ENCODE measurements at regions not wholly inside any gene's neighbourhood (a gene's known extent, or its start where the extent isn't known, plus 50 kb on each side); places are given as distances from the start of the nearest gene placed in this dataset.
A peak's percentile ranks its signal among the peaks of the same experiment; 100 is the strongest.

DNA sequence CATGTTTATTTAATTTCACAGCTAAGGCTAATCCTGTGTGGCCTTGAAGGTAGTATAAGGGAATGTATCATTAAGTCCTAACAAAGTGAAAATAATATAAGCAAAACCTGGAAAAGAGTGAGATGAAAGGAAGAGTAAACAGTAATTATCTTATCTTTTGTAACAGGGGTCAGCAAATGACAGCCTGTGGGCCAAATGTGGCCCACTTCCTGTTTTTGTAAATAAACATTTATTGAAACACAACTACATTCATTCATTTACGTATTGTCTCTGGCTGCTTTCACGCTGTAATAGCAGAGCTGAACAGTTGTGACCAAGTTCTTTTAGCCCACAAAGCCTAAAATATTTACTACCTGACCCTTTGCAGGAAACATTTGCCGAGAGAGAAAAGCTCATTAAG lies 78.4 kb upstream of the HTR4 start:
- Histone ChIP-seq H3K36me3 (ENCODE audit: control insufficient read depth in 4 of 4, insufficient read depth in 3 of 4, low read depth in 1 of 4, low read length in 3 of 4) (no peaks in the 10 kb centered on the region), H3K27ac (ENCODE audit: low read depth in 1 of 2, low read length in 2 of 2) (no peak overlapping the region), H3K9ac (ENCODE audit: low read depth in 1 of 2, low read length in 2 of 2) (no peak overlapping the region), H3K9me3 (ENCODE audit: control insufficient read depth in 4 of 4, low read length in 3 of 4) (no peaks in the 10 kb centered on the region), H3K4me1 (ENCODE audit: control insufficient read depth in 4 of 4, insufficient read depth in 4 of 4, low read length in 3 of 4) (peaks cover 0 to 25% (median 14%) of the 10 kb centered on the region in 4 donors), H3K4me3 (ENCODE audit: low read depth in 1 of 3, low read length in 3 of 3) (no peak overlapping the region), H3K27me3 (ENCODE audit: control insufficient read depth in 4 of 4, insufficient read depth in 4 of 4, low read length in 3 of 4) (no peaks in the 10 kb centered on the region)
- 63% methylated on average over 3 of the region's 3 CpGs for WGBS
- TF ChIP-seq FOXA2 (IDR thresholded peaks at IDR 0.05) = no peak
- TF ChIP-seq, protein P1, sequence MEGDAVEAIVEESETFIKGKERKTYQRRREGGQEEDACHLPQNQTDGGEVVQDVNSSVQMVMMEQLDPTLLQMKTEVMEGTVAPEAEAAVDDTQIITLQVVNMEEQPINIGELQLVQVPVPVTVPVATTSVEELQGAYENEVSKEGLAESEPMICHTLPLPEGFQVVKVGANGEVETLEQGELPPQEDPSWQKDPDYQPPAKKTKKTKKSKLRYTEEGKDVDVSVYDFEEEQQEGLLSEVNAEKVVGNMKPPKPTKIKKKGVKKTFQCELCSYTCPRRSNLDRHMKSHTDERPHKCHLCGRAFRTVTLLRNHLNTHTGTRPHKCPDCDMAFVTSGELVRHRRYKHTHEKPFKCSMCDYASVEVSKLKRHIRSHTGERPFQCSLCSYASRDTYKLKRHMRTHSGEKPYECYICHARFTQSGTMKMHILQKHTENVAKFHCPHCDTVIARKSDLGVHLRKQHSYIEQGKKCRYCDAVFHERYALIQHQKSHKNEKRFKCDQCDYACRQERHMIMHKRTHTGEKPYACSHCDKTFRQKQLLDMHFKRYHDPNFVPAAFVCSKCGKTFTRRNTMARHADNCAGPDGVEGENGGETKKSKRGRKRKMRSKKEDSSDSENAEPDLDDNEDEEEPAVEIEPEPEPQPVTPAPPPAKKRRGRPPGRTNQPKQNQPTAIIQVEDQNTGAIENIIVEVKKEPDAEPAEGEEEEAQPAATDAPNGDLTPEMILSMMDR (IDR thresholded peaks at IDR 0.05; ENCODE audit: low read depth, low read length, missing input control) = no peak
- TF ChIP-seq NR2F2 (IDR thresholded peaks at IDR 0.05) = no peak
- TF ChIP-seq, protein P2, sequence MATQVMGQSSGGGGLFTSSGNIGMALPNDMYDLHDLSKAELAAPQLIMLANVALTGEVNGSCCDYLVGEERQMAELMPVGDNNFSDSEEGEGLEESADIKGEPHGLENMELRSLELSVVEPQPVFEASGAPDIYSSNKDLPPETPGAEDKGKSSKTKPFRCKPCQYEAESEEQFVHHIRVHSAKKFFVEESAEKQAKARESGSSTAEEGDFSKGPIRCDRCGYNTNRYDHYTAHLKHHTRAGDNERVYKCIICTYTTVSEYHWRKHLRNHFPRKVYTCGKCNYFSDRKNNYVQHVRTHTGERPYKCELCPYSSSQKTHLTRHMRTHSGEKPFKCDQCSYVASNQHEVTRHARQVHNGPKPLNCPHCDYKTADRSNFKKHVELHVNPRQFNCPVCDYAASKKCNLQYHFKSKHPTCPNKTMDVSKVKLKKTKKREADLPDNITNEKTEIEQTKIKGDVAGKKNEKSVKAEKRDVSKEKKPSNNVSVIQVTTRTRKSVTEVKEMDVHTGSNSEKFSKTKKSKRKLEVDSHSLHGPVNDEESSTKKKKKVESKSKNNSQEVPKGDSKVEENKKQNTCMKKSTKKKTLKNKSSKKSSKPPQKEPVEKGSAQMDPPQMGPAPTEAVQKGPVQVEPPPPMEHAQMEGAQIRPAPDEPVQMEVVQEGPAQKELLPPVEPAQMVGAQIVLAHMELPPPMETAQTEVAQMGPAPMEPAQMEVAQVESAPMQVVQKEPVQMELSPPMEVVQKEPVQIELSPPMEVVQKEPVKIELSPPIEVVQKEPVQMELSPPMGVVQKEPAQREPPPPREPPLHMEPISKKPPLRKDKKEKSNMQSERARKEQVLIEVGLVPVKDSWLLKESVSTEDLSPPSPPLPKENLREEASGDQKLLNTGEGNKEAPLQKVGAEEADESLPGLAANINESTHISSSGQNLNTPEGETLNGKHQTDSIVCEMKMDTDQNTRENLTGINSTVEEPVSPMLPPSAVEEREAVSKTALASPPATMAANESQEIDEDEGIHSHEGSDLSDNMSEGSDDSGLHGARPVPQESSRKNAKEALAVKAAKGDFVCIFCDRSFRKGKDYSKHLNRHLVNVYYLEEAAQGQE (IDR thresholded peaks at IDR 0.05) = no peak
- no peak for TF ChIP-seq HNF4G (IDR thresholded peaks at IDR 0.05)
- TF ChIP-seq SP1 (IDR thresholded peaks at IDR 0.05) = no peak
- no peak for TF ChIP-seq JUND (IDR thresholded peaks at IDR 0.05)
- TF ChIP-seq, protein P3, sequence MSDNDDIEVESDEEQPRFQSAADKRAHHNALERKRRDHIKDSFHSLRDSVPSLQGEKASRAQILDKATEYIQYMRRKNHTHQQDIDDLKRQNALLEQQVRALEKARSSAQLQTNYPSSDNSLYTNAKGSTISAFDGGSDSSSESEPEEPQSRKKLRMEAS (IDR thresholded peaks at IDR 0.05) = no peak
- no peak for TF ChIP-seq TAF1 (conservative IDR thresholded peaks at IDR 0.05)
- DNase-seq (ENCODE audit: low spot score) = no peak

DNA sequence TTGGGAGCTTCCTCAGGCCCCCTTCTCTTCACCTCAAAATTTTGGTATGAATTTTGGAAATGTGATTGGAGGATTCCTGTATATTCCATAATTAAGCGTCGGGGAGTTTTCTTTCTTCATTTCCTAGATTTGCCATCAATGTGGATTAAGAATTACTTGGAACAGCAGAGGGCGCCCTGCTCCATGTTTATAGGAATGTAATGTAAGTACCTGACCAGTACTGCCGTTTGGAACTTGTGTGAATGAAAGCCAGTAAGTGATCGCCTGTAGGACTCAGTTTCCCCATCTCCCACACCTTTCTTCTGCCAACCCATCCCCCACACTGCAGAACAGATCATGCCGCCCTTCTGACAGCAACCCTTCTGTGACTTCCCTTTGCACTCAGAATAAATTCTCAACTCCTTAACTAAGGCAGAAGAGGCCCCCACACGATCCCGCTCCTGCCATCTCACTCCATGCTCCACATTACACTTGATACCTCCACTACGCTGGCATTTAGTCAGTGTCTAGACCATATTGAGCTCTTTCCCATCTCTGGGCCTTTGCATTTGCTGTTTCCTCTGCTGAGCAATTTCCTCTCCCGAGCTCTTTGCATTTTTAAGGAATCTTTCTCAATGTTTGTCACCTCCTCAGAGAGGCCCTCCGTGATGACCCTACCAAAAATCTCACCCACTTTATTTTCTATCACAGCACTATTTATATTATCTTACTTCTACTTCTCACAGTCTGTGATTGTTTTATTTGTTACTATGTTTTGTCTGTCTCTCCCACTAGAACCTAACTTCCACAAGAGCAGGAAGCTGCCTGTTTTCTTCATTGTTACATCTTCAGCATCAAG lies 79.5 kb upstream of the HTR4 start:
- DNase-seq (ENCODE audit: low spot score) = peak; percentile 79
- H3K4me3 ChIP-seq (ENCODE audit: low read depth in 1 of 3, low read length in 3 of 3) = no peak overlapping the region
- no peak overlapping the region for H3K27ac ChIP-seq (ENCODE audit: low read depth in 1 of 2, low read length in 2 of 2)
- no peaks in the 10 kb centered on the region for H3K27me3 ChIP-seq (ENCODE audit: control insufficient read depth in 4 of 4, insufficient read depth in 4 of 4, low read length in 3 of 4)
- H3K9ac ChIP-seq (ENCODE audit: low read depth in 1 of 2, low read length in 2 of 2) = no peak overlapping the region
- no peaks in the 10 kb centered on the region for H3K36me3 ChIP-seq (ENCODE audit: control insufficient read depth in 4 of 4, insufficient read depth in 3 of 4, low read depth in 1 of 4, low read length in 3 of 4)
- WGBS = 31% methylated on average over 11 of the region's 11 CpGs
- H3K9me3 ChIP-seq (ENCODE audit: control insufficient read depth in 4 of 4, low read length in 3 of 4) = no peaks in the 10 kb centered on the region
- H3K4me1 ChIP-seq (ENCODE audit: control insufficient read depth in 4 of 4, insufficient read depth in 4 of 4, low read length in 3 of 4) = peaks cover 10 to 36% (median 23%) of the 10 kb centered on the region in 4 donors
- TF ChIP-seq, protein P1 (IDR thresholded peaks at IDR 0.05; ENCODE audit: low read depth, low read length, missing input control) = peak; percentile 68
- TF ChIP-seq GABPA (IDR thresholded peaks at IDR 0.05 in 1 of 2, conservative IDR thresholded peaks at IDR 0.05 in 1 of 2) (no peak), RAD21 (IDR thresholded peaks at IDR 0.05) (peak; percentile 91)

All from liver (tissue), 8 donors.